ENCODE measurements at regions not wholly inside any gene's neighbourhood (a gene's known extent, or its start where the extent isn't known, plus 50 kb on each side); places are given as distances from the start of the nearest gene placed in this dataset.

GRCh38 chr6:4297348-4297747 is 162.0 kb upstream of the ECI2 start:
- no peaks in the 10 kb centered on the region for H3K4me1 ChIP-seq (ENCODE audit: insufficient read depth, low read length)
- no peak overlapping the region for H3K9ac ChIP-seq (ENCODE audit: low read depth, low read length)
- H3K27me3 ChIP-seq (ENCODE audit: insufficient read depth, low read length), result no peaks in the 10 kb centered on the region
- H3K36me3 ChIP-seq (ENCODE audit: insufficient read depth, low read depth, low read length), result no peaks in the 10 kb centered on the region
- H3K27ac ChIP-seq (ENCODE audit: low read length), result no peak overlapping the region
- no peak overlapping the region for H3K4me3 ChIP-seq (ENCODE audit: low read length)
- H3K9me3 ChIP-seq (ENCODE audit: insufficient read depth, low read depth, low read length), result peaks cover 4% of the 10 kb centered on the region; the same call in 1 of the 2 replicates

DNA sequence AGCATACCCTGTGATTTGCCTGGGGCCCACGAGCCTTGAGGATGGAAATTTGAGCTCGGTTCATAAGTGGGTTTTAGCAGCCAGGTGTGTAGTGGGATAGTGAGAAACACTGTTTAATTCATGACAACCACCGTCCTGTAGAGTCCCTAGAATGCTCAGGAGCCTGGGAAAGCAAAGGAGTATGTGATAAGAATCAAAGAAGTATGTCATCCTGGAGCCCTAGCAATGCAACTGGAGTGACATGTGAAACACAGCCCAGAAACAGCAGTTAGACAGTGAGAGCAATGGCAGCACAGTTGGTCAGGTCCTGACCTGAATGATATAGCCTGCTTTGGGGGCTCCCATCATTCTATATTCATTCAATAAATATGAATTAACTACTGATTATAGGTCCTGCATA is 161.2 kb upstream of the ECI2 start:
- no peak overlapping the region for H3K27ac ChIP-seq (ENCODE audit: low read length)
- no peaks in the 10 kb centered on the region for H3K36me3 ChIP-seq (ENCODE audit: insufficient read depth, low read depth, low read length)
- no peak overlapping the region for H3K9ac ChIP-seq (ENCODE audit: low read depth, low read length)
- H3K4me1 ChIP-seq (ENCODE audit: insufficient read depth, low read length), result peaks cover 5% of the 10 kb centered on the region; the same call in 1 of the 2 replicates
- peaks cover 4% of the 10 kb centered on the region; the same call in 1 of the 2 replicates for H3K9me3 ChIP-seq (ENCODE audit: insufficient read depth, low read depth, low read length)
- H3K27me3 ChIP-seq (ENCODE audit: insufficient read depth, low read length), result no peaks in the 10 kb centered on the region
- H3K4me3 ChIP-seq (ENCODE audit: low read length), result no peak overlapping the region

- peaks cover 10% of the 10 kb centered on the region; the same call in 1 of the 2 replicates for H3K4me1 ChIP-seq (ENCODE audit: insufficient read depth, low read length)
- H3K9ac ChIP-seq (ENCODE audit: low read depth, low read length), result no peak overlapping the region
- no peaks in the 10 kb centered on the region for H3K27me3 ChIP-seq (ENCODE audit: insufficient read depth, low read length)
- H3K27ac ChIP-seq (ENCODE audit: low read length), result no peak overlapping the region
- H3K36me3 ChIP-seq (ENCODE audit: insufficient read depth, low read depth, low read length), result no peaks in the 10 kb centered on the region
- H3K4me3 ChIP-seq (ENCODE audit: low read length), result no peak overlapping the region
- H3K9me3 ChIP-seq (ENCODE audit: insufficient read depth, low read depth, low read length), result peaks cover 4% of the 10 kb centered on the region; the same call in 1 of the 2 replicates
Observed at GRCh38 chr6:4295783-4296155, 160.4 kb upstream of the ECI2 start.

DNA sequence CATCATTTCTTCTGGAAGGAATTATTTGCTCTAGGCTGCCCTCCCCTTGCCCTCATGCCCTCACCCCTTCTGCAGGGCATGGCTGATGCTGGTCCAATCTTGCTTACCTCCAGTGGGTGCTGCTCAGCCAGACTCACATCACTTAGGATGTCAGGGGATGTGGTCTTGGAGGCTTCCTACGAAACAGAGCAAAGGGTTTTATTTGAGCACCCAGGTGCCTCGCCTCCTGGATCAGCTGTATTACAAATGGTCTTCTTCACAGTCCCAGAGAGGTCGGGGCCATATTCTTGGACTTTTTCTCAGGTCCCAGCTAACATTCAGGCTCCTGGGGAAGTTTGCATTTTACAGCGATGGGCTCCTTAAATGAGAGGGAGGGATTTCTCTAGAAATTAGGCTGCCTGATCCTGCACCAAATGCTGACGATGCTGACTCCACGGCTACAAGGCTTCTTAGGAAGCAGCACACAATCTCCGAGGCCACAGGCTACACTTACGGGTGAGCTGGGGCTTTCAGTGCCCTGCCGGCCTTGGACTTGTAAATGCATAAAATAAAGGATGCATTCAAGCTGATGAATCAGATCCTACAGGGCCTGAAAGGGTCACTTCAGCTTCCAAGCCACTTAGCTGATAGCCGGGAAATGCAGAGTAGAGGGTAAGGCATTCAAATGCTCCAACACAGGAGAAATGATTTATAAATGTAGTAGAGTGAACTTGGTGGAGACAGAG is 159.8 kb upstream of the ECI2 start:
- Histone ChIP-seq H3K4me3 (ENCODE audit: low read length) (no peak overlapping the region), H3K27me3 (ENCODE audit: insufficient read depth, low read length) (no peaks in the 10 kb centered on the region), H3K9ac (ENCODE audit: low read depth, low read length) (no peak overlapping the region), H3K9me3 (ENCODE audit: insufficient read depth, low read depth, low read length) (peaks cover 4% of the 10 kb centered on the region; the same call in 1 of the 2 replicates), H3K36me3 (ENCODE audit: insufficient read depth, low read depth, low read length) (no peaks in the 10 kb centered on the region), H3K4me1 (ENCODE audit: insufficient read depth, low read length) (peaks cover 10% of the 10 kb centered on the region; the same call in 1 of the 2 replicates), H3K27ac (ENCODE audit: low read length) (no peak overlapping the region)

DNA sequence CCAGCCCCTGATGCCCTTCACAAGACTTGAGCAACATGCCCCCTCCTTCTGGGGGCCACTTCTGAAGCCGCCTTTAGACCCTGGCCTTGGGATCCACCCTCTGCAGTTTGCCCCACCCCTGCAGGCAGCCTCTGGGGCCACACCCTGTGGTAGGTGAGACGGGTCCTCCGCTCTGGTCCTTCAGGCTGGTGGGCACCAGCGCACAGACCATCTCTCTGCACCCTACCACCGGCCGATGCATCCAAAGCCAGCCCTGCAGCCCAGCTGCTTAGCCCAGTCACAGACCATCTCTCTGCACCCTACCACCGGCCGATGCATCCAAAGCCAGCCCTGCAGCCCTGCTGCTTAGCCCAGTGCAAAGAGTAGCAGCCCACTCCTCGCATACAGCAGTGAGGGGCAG is 159.3 kb upstream of the ECI2 start:
- Histone ChIP-seq H3K9me3 (ENCODE audit: insufficient read depth, low read depth, low read length) (peaks cover 4% of the 10 kb centered on the region; the same call in 1 of the 2 replicates), H3K36me3 (ENCODE audit: insufficient read depth, low read depth, low read length) (no peaks in the 10 kb centered on the region), H3K4me1 (ENCODE audit: insufficient read depth, low read length) (peaks cover 10% of the 10 kb centered on the region; the same call in 1 of the 2 replicates), H3K27ac (ENCODE audit: low read length) (no peak overlapping the region), H3K4me3 (ENCODE audit: low read length) (no peak overlapping the region), H3K9ac (ENCODE audit: low read depth, low read length) (no peak overlapping the region), H3K27me3 (ENCODE audit: insufficient read depth, low read length) (no peaks in the 10 kb centered on the region)

GRCh38 chr6:4291453-4292403 is 156.4 kb upstream of the ECI2 start:
- Histone ChIP-seq H3K4me1 (ENCODE audit: insufficient read depth, low read length) (peaks cover 15% of the 10 kb centered on the region; the same call in 1 of the 2 replicates), H3K27ac (ENCODE audit: low read length) (no peak overlapping the region), H3K9ac (ENCODE audit: low read depth, low read length) (no peak overlapping the region), H3K9me3 (ENCODE audit: insufficient read depth, low read depth, low read length) (no peaks in the 10 kb centered on the region), H3K36me3 (ENCODE audit: insufficient read depth, low read depth, low read length) (no peaks in the 10 kb centered on the region), H3K4me3 (ENCODE audit: low read length) (peak overlapping the region; percentile 16; the same call in 1 of the 2 replicates), H3K27me3 (ENCODE audit: insufficient read depth, low read length) (no peaks in the 10 kb centered on the region)

GRCh38 chr6:4289770-4290320 is 154.5 kb upstream of the ECI2 start:
- H3K4me3 ChIP-seq (ENCODE audit: low read length), result no peak overlapping the region
- H3K4me1 ChIP-seq (ENCODE audit: insufficient read depth, low read length), result peaks cover 15% of the 10 kb centered on the region; the same call in 1 of the 2 replicates
- no peaks in the 10 kb centered on the region for H3K36me3 ChIP-seq (ENCODE audit: insufficient read depth, low read depth, low read length)
- H3K27me3 ChIP-seq (ENCODE audit: insufficient read depth, low read length), result peaks cover 4% of the 10 kb centered on the region; the same call in 1 of the 2 replicates
- no peaks in the 10 kb centered on the region for H3K9me3 ChIP-seq (ENCODE audit: insufficient read depth, low read depth, low read length)
- H3K9ac ChIP-seq (ENCODE audit: low read depth, low read length), result no peak overlapping the region
- H3K27ac ChIP-seq (ENCODE audit: low read length), result no peak overlapping the region

GRCh38 chr6:4287811-4288244 is 152.5 kb upstream of the ECI2 start:
- Histone ChIP-seq H3K36me3 (ENCODE audit: insufficient read depth, low read depth, low read length) (no peaks in the 10 kb centered on the region), H3K9me3 (ENCODE audit: insufficient read depth, low read depth, low read length) (no peaks in the 10 kb centered on the region), H3K9ac (ENCODE audit: low read depth, low read length) (no peak overlapping the region), H3K27me3 (ENCODE audit: insufficient read depth, low read length) (peaks cover 22% of the 10 kb centered on the region), H3K4me3 (ENCODE audit: low read length) (no peak overlapping the region), H3K4me1 (ENCODE audit: insufficient read depth, low read length) (peaks cover 15% of the 10 kb centered on the region; the same call in 1 of the 2 replicates), H3K27ac (ENCODE audit: low read length) (no peak overlapping the region)

DNA sequence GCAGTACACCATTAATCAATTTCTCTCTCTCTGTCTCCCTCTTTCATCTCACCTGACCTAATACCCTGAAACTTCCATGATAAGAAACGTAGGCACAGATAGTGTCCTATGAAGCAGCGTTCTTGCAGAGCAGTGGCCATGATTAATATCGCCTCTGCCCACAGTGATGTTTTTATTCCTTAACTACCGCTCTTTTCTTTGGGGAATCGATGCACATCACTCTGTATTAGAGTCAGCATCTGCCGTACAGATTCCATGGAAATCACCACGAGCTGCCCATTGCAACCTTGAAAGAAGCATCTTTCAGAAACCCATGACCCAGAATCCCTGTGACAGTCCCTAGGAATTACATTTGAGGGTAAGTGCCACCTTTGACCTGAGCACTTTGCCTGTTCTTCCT is 152.0 kb upstream of the ECI2 start:
- Histone ChIP-seq H3K27me3 (ENCODE audit: insufficient read depth, low read length) (peaks cover 26% of the 10 kb centered on the region), H3K36me3 (ENCODE audit: insufficient read depth, low read depth, low read length) (no peaks in the 10 kb centered on the region), H3K4me3 (ENCODE audit: low read length) (no peak overlapping the region), H3K9me3 (ENCODE audit: insufficient read depth, low read depth, low read length) (no peaks in the 10 kb centered on the region), H3K27ac (ENCODE audit: low read length) (no peak overlapping the region), H3K4me1 (ENCODE audit: insufficient read depth, low read length) (peaks cover 18% of the 10 kb centered on the region; the same call in 1 of the 2 replicates), H3K9ac (ENCODE audit: low read depth, low read length) (no peak overlapping the region)

GRCh38 chr6:4282926-4283325 is 147.6 kb upstream of the ECI2 start:
- no peaks in the 10 kb centered on the region for H3K36me3 ChIP-seq (ENCODE audit: insufficient read depth, low read depth, low read length)
- H3K4me1 ChIP-seq (ENCODE audit: insufficient read depth, low read length), result peaks cover 9% of the 10 kb centered on the region; the same call in 1 of the 2 replicates
- no peak overlapping the region for H3K4me3 ChIP-seq (ENCODE audit: low read length)
- no peaks in the 10 kb centered on the region for H3K9me3 ChIP-seq (ENCODE audit: insufficient read depth, low read depth, low read length)
- no peak overlapping the region for H3K27ac ChIP-seq (ENCODE audit: low read length)
- peaks cover 49% of the 10 kb centered on the region for H3K27me3 ChIP-seq (ENCODE audit: insufficient read depth, low read length)
- H3K9ac ChIP-seq (ENCODE audit: low read depth, low read length), result no peak overlapping the region

Measured in iPS-20b (cell line).